ENCODE measurements at regions not wholly inside any gene's neighbourhood (a gene's known extent, or its start where the extent isn't known, plus 50 kb on each side); places are given as distances from the start of the nearest gene placed in this dataset.
A peak's percentile ranks its signal among the peaks of the same experiment; 100 is the strongest.

- TF ChIP-seq CTCF (IDR thresholded peaks at IDR 0.05; ENCODE audit: insufficient read depth, missing control alignments): no peak
- FAIRE-seq: peak; percentile 84
- no peak for DNase-seq (ENCODE audit: insufficient read length, low spot score)
Observed at GRCh38 chr14:51382506-51382905, 142.5 kb downstream of the TMX1 start.

DNA sequence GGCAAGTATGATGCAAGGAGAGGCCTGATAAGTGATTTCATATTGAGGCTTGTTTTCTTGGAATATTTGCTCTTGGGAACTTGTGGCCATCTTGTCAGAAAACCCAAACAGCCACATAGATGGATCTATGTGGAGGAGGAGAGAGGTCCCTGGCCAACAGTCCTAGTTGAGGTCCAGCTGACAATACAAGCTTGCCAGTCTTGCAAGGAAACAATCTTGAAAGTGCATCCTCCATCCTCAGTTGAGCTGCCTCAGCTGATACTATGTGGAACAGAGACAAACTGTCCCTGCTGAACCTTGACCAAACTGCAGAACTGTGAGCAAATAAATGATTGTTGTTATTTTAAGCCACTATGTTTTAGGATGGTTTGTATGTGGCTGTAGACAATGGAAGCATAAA, 146.4 kb downstream of the TMX1 start:
- no peak for TF ChIP-seq CTCF (IDR thresholded peaks at IDR 0.05; ENCODE audit: insufficient read depth, missing control alignments)
- DNase-seq (ENCODE audit: insufficient read length, low spot score): no peak
- FAIRE-seq: no peak

GRCh38 chr14:51386983-51387735, 147.1 kb downstream of the TMX1 start:
- no peak for DNase-seq (ENCODE audit: insufficient read length, low spot score)
- no peak for TF ChIP-seq CTCF (IDR thresholded peaks at IDR 0.05; ENCODE audit: insufficient read depth, missing control alignments)
- FAIRE-seq: no peak

DNA sequence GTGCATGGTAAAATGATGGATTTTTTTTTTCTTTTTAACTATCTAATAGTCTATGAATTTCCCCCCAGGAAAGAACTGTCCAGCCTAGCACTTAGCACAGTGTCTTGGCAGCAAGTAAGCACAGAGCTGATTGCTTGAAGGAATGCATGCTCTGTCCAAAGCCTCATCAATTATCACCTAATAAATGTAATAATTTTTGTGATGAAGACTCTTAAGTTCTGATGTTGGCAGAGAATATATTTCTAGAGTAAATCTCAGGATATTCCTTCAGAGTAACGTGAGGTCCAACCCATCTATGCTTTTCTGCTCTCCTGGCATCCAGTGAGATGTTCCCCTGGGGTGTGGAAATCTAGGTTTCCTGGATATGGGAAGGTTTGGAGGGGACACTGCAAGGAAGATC, 152.4 kb downstream of the TMX1 start:
- DNase-seq (ENCODE audit: insufficient read length, low spot score): no peak
- no peak for TF ChIP-seq CTCF (IDR thresholded peaks at IDR 0.05; ENCODE audit: insufficient read depth, missing control alignments)
- FAIRE-seq: no peak

- DNase-seq (ENCODE audit: insufficient read length, low spot score): no peak
- no peak for FAIRE-seq
- TF ChIP-seq CTCF (IDR thresholded peaks at IDR 0.05; ENCODE audit: insufficient read depth, missing control alignments): no peak
Observed at GRCh38 chr14:51394384-51394783, 154.3 kb downstream of the TMX1 start.

GRCh38 chr14:51394804-51395203, 154.8 kb downstream of the TMX1 start:
- DNase-seq (ENCODE audit: insufficient read length, low spot score) (no peak), FAIRE-seq (peak; percentile 68)
- TF ChIP-seq CTCF (IDR thresholded peaks at IDR 0.05; ENCODE audit: insufficient read depth, missing control alignments): no peak

GRCh38 chr14:51395361-51395849, 155.4 kb downstream of the TMX1 start:
- TF ChIP-seq CTCF (IDR thresholded peaks at IDR 0.05; ENCODE audit: insufficient read depth, missing control alignments): peak; percentile 30
- FAIRE-seq (peak; percentile 48), DNase-seq (ENCODE audit: insufficient read length, low spot score) (no peak)

All from D721Med (cell line).